ENCODE measurements at regions not wholly inside any gene's neighbourhood (a gene's known extent, or its start where the extent isn't known, plus 50 kb on each side); places are given as distances from the start of the nearest gene placed in this dataset.

DNA sequence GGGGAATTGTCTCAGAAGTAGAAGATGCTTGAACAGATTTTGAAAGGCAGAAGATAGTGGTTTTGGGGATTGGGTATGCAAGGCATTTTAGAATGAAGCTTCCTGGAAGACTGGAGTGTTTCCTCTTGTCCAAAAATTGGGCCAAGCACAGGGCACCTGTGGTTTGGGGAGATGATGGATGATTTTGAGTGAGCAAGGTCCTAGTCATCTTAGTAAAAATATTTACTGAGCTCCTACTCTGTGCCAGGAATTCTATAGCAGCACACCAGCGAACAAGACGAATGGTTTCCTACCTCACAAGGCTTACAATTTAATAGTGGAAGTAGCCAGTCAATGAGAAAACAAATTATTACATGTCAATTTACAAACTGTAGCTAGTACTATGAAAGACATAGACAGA is 484.4 kb upstream of the KIF2A start:
- 96% methylated on average over 2 of the region's 2 CpGs for WGBS (ENCODE audit: insufficient coverage, low coverage, low lambda C conversion rate, missing lambda C conversion rate)
- no peaks in the 10 kb centered on the region for H3K9me3 ChIP-seq
- H3K4me1 ChIP-seq, result peaks cover 0 to 5% (median 0%) of the 10 kb centered on the region in 4 donors
- DNase-seq (no peak), ATAC-seq (no peak)
- H3K27me3 ChIP-seq, result no peaks in the 10 kb centered on the region
- no peaks in the 10 kb centered on the region for H3K36me3 ChIP-seq
- no peak overlapping the region for H3K27ac ChIP-seq
- intact Hi-C loops (cut with DNase I), result no loop called here
- H3K4me3 ChIP-seq, result no peak overlapping the region
- TF ChIP-seq, protein P1, sequence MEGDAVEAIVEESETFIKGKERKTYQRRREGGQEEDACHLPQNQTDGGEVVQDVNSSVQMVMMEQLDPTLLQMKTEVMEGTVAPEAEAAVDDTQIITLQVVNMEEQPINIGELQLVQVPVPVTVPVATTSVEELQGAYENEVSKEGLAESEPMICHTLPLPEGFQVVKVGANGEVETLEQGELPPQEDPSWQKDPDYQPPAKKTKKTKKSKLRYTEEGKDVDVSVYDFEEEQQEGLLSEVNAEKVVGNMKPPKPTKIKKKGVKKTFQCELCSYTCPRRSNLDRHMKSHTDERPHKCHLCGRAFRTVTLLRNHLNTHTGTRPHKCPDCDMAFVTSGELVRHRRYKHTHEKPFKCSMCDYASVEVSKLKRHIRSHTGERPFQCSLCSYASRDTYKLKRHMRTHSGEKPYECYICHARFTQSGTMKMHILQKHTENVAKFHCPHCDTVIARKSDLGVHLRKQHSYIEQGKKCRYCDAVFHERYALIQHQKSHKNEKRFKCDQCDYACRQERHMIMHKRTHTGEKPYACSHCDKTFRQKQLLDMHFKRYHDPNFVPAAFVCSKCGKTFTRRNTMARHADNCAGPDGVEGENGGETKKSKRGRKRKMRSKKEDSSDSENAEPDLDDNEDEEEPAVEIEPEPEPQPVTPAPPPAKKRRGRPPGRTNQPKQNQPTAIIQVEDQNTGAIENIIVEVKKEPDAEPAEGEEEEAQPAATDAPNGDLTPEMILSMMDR (IDR thresholded peaks at IDR 0.05), result no peak
- no peak for TF ChIP-seq POLR2A (IDR thresholded peaks at IDR 0.05)

DNA sequence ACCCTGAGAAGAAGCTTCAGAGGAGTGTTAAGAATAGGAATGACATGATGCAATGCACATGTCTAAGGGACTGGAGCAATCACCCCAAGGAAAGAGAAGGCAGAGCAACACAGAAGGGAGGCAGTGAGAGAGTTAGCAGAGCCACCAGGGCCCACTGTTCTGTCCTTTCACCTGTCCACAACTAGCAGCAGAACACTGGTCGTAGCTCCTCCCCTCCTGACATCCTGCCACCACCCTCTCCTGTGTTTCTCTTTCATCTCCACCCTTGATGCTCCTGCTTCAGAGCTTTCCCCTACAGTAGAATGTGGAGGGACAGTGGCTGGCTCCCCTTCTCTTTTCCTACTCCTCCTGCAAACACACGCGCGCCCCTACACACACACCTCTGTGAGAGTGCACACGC is 483.4 kb upstream of the KIF2A start:
- H3K36me3 ChIP-seq, result no peaks in the 10 kb centered on the region
- peaks cover 0 to under 1% (median 0%) of the 10 kb centered on the region in 4 donors for H3K4me1 ChIP-seq
- H3K4me3 ChIP-seq, result no peak overlapping the region
- no peaks in the 10 kb centered on the region for H3K9me3 ChIP-seq
- DNase-seq (no peak), ATAC-seq (no peak)
- WGBS (ENCODE audit: insufficient coverage, low coverage, low lambda C conversion rate, missing lambda C conversion rate), result 66% methylated on average over 2 of the region's 5 CpGs
- H3K27me3 ChIP-seq, result no peaks in the 10 kb centered on the region
- TF ChIP-seq POLR2A (IDR thresholded peaks at IDR 0.05), result no peak
- TF ChIP-seq, protein P1 (IDR thresholded peaks at IDR 0.05), result no peak
- H3K27ac ChIP-seq, result no peak overlapping the region
- intact Hi-C loops (cut with DNase I), result no loop called here

DNA sequence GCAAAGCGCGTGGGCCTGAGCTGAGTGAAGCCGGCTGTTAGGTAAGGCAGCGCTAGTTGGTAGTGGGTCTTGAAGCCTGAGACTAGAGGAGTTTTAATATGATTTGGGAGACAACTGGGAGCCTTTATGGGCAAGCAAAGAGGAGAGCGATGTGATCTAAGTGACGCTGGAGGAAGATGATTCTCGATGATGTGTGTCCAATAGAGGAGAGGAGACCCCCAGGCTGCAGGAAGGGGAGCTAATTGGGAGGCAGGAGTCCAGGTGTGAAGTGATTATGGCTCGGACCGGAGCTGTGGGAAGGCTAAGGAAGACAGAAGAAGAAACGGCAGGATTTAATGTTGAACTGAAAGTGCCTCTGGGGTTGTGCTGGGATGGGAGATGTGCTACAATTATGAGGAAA is 482.9 kb upstream of the KIF2A start:
- DNase-seq (no peak), ATAC-seq (no peak)
- no peaks in the 10 kb centered on the region for H3K36me3 ChIP-seq
- intact Hi-C loops (cut with DNase I), result no loop called here
- H3K9me3 ChIP-seq, result no peaks in the 10 kb centered on the region
- H3K27me3 ChIP-seq, result no peaks in the 10 kb centered on the region
- H3K27ac ChIP-seq, result no peak overlapping the region
- WGBS (ENCODE audit: insufficient coverage, low coverage, low lambda C conversion rate, missing lambda C conversion rate), result 88% methylated on average over 10 of the region's 10 CpGs
- no peak overlapping the region for H3K4me3 ChIP-seq
- no peak for TF ChIP-seq POLR2A (IDR thresholded peaks at IDR 0.05)
- TF ChIP-seq, protein P1 (IDR thresholded peaks at IDR 0.05), result no peak
- H3K4me1 ChIP-seq, result no peaks in the 10 kb centered on the region

DNA sequence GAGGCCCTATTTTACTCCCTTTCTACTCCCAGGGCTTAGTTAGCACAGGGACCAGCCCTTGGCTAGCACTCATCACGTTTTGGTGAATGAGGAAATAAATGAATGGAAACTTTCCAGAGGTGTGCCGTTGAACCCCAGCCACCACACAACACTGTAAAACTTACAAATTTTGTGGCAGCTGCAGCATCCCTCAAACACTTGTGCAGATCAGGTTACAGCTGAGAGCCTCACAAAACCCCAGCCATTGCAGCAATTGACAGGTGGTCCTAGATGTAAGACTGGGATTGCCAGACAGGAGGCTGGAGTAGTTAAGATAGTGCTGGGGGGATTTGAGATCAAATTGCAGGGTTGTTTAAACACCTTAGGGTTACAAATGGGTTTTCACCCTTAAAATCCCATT is 482.2 kb upstream of the KIF2A start:
- intact Hi-C loops (cut with DNase I), result no loop called here
- Histone ChIP-seq H3K27me3 (no peaks in the 10 kb centered on the region), H3K9me3 (no peaks in the 10 kb centered on the region), H3K27ac (no peak overlapping the region), H3K36me3 (no peaks in the 10 kb centered on the region), H3K4me3 (no peak overlapping the region), H3K4me1 (no peaks in the 10 kb centered on the region)
- 21% methylated on average over 2 of the region's 2 CpGs for WGBS (ENCODE audit: insufficient coverage, low coverage, low lambda C conversion rate, missing lambda C conversion rate)
- ATAC-seq (no peak), DNase-seq (no peak)
- TF ChIP-seq, protein P1 (IDR thresholded peaks at IDR 0.05), result no peak
- TF ChIP-seq POLR2A (IDR thresholded peaks at IDR 0.05), result no peak

DNA sequence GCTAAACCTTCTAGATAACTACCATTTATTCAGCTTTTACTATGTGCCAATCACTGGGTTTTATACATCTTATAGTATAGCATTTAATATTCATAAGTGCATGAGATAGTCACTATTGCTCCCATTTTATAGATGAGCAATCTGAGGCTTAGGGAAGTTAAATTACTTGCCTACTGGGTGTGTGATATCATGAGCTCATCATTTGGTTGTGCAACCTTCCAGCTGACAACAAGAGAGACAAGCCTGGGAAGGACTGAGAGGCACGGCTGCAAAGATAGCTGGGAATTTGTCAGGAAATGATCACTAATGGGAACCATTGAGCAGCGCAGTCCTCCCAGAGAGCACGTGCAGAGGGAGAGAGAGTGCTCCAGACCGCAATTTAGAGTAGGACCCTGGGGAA is 481.6 kb upstream of the KIF2A start:
- TF ChIP-seq, protein P1 (IDR thresholded peaks at IDR 0.05), result no peak
- TF ChIP-seq POLR2A (IDR thresholded peaks at IDR 0.05), result no peak
- Histone ChIP-seq H3K27ac (no peak overlapping the region), H3K36me3 (no peaks in the 10 kb centered on the region), H3K4me1 (no peaks in the 10 kb centered on the region), H3K9me3 (no peaks in the 10 kb centered on the region), H3K27me3 (no peaks in the 10 kb centered on the region), H3K4me3 (no peak overlapping the region)
- DNase-seq, result no peak
- ATAC-seq, result no peak
- intact Hi-C loops (cut with DNase I), result no loop called here
- WGBS (ENCODE audit: insufficient coverage, low coverage, low lambda C conversion rate, missing lambda C conversion rate), result 67% methylated on average over 3 of the region's 4 CpGs
